GM21526 (cell line): ENCODE measurements at regions not wholly inside any gene's neighbourhood (a gene's known extent, or its start where the extent isn't known, plus 50 kb on each side); places are given as distances from the start of the nearest gene placed in this dataset.

ENCODE experiments used
- ATAC-seq: cut with Tn5 transposase; IDR thresholded peaks from one replicate; pipeline ENCODE4 v1.9.1; 2021; ENCODE audit warnings: moderate library complexity; ENCODE audit not compliant: unreplicated experiment, low FRiP score

DNA sequence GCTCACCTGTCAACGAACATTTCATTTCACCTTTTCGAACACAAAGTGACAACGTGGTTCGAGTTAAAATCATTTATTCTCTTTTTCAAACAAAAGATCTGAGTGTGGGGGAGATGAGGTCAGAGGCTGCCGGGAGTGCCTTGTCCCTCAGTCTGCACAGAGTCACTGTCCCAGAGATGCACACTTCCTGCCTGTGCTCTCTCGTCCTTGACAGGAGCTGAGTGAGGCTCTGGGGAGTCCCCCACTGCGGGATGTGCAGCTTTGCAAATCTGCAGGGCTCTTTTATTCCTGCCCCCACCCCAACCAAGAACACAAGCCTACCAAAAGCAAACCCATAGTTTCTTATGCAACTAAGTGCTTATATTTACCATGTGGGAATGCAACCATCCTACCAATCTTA is 497.8 kb downstream of the EIPR1 start:
- peak; percentile 98 for ATAC-seq

GRCh38 chr2:2879071-2879470 is 498.5 kb downstream of the EIPR1 start:
- no peak for ATAC-seq

DNA sequence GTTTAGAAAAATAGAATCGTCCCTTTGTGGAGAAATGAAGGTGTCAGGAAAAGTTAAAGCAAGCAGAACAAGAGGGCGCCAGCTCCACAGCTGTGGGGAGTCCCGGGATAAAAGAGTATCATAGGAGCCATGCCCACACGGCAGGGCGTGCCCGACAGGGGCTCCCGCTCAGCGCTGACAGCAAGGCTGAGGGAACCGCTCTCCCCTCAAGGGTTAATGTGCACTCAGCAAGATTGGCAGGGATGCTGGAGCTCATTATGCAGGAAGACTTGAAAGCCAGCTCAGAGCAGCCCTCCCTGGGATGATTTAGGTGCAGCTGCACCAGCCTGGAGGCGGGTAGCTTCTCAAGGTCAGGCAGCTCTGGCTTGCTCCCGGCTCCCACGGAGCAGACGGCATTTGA is 500.2 kb downstream of the EIPR1 start:
- no peak for ATAC-seq

- no peak for ATAC-seq
These were observed 501.0 kb downstream of the EIPR1 start for GRCh38 chr2:2876331-2877221.

DNA sequence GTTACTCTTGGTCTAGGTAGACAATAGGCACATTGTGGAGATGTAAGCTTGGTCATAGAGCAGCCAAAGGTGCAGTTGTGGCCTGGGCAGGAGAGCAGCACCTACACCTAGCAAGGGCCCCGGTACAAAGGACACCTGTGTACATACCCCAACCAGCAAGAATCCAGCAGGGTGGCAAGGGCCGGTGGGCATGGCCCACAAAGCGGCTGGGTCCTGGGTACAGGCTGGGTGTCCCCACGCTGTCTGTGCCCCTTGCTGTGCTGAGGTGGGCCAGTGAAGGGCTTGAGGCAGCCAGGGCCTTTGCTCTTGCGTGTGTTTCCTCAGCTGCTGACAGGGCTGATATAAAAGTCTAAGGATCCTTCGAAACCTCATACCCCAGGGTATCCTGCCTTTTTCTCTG is 501.8 kb downstream of the EIPR1 start:
- ATAC-seq = no peak

DNA sequence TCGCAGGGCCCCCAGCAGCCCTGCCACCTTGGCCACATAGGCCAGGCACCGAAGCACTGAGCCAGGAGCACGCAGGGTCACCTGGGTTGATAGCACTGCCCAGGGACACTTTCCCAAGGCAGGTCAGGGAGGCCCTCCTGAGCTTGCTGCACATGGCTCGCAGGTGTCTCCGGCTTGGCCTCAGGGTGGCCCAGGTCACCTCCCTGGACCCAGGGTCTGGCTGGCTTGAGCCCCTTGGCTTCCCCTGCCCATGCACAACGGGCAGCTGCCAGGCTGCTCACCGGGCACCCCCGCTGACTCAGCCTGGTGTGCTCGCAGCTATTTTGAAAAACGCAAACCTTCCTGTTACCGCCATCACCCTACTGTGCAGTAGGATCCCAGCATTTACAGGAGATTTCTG is 502.3 kb downstream of the EIPR1 start:
- no peak for ATAC-seq

DNA sequence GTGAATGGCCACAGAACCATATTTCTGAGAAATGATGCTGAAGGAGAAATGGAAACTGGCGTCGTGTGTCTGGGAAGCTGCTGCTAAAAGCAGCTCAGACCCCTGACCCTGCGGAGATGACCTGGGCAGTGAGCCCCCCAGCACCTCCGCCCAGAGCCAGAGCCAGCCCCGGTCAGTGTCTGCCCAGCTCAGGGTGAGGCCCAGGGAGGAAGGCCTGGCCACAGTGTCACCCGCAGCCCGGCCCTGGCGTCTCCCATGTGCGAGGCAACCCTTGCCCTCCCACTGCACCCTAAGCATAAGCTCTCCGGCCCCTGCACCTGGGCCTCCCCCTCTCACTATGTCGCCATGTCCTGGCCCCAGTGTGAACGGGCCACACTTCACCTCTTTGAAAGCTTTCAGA is 502.8 kb downstream of the EIPR1 start:
- ATAC-seq = no peak

DNA sequence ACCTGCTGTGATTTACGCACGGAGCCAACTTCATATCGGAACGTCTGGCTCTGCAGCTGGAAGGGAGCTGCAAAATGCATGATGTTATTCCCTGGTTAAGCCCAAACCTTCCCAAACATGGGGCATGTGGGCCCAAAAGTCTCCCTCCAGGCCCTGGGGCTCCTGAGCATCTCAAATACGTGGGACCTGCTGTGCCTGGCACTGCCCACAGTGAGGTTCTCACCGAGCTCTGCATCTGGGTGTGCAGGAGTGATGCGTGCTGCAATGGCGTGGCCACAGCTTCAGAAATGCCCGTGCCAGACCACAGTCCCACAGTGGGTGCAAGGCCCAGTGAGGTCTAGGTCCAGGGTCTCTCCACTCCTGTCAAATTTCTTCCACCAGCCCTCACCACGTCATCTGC is 503.3 kb downstream of the EIPR1 start:
- no peak for ATAC-seq

DNA sequence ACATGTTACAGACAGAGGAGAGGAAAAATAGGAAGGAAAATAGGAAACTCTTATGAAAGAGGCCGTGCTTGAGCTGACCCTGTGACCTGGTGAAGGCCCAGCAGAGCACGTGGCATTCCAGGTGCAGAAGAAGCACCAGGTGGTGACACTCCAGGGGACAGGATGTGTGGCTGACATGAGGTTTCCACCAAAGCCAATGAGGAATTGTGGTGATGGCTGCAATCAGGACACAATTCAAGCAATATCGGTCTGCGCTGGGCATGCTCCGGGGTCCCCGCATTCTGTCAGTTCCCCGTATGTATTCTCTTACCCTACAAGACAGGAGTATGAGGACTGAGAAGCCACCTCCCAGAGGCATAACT is 504.2 kb downstream of the EIPR1 start:
- ATAC-seq = no peak

- ATAC-seq = no peak
These were observed 504.7 kb downstream of the EIPR1 start for GRCh38 chr2:2872713-2873449.

- ATAC-seq = no peak
These were observed 505.4 kb downstream of the EIPR1 start for GRCh38 chr2:2872309-2872617.

- peak; percentile 69 for ATAC-seq
These were observed 505.9 kb downstream of the EIPR1 start for GRCh38 chr2:2871480-2872308.

DNA sequence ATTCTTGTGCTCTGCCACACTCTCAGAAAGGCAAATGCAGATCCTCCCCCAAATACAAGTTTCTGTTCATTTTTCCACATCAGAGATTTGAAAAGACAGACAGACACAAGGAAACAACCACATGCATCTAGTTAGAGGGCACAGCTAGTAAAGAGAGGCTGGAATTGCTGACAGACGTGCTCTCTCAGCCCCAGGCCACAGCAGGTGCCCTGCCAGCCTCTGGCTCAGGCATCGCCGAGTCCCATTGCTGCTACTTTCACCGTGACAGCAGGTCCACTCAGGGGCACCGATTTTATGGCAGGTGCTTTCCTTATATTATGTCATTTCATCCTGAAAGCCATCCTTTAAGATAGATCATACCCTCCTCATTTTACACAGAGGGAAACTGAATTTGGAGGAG is 507.5 kb downstream of the EIPR1 start:
- ATAC-seq = no peak

DNA sequence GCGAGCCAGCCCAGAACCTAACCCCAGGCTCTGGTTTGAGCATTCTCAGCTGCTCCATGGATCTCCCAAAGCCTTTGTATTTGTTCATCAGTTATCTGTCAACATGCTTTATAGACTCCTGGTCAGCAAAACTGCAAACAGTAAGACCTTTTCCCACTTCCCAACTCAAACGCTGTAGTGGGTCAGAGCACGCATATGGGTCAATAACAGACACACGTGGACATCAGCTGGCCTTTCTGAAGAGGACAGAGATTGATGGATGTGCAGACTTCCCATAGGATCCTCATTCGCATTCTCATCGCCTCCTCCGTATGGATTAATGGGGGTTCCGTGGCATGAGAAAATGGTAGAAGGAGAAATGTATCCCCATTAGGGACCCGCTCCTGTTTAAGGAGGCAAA is 508.1 kb downstream of the EIPR1 start:
- no peak for ATAC-seq

- no peak for ATAC-seq
These were observed 509.5 kb downstream of the EIPR1 start for GRCh38 chr2:2868085-2868484.

GRCh38 chr2:2867397-2867979 is 510.1 kb downstream of the EIPR1 start:
- no peak for ATAC-seq

GRCh38 chr2:2866459-2866858 is 511.2 kb downstream of the EIPR1 start:
- ATAC-seq = no peak

- no peak for ATAC-seq
These were observed 515.2 kb downstream of the EIPR1 start for GRCh38 chr2:2862386-2862785.

DNA sequence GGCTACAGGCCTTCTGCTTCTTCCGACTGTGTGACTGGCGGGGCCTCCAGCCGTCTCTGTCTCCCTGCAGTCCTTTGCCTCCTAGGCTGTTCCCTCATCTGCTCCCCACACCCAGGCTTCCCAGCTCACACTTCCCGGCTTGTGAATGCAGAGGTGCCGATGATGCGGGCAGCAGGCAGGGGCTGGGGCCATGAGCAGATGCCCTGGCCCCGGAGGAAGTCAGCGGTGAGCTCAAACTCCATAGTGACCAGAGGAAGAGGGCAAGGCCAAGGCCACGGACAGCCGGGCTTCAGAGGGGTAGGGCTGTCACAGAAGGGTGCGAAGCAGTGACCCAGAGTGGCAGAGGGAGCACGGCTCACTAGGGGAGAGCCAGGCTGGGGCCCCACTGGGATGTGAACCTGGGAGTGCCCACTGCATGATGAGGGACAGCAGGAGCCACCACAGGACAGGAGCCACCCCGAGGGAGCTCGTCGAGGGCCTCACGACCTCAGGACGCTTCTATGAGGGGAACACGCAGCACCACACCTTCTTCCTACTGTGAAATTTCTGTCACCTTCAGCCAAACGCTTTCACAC is 515.9 kb downstream of the EIPR1 start:
- ATAC-seq = no peak

- ATAC-seq = no peak
These were observed 516.9 kb downstream of the EIPR1 start for GRCh38 chr2:2860589-2861300.
